ENCODE measurements at regions not wholly inside any gene's neighbourhood (a gene's known extent, or its start where the extent isn't known, plus 50 kb on each side); places are given as distances from the start of the nearest gene placed in this dataset.

- no peak for TF ChIP-seq EZH2 (conservative IDR thresholded peaks at IDR 0.05; ENCODE audit: low read depth, low read length)
- TF ChIP-seq KAT7 (CRISPR knock-in tag; IDR thresholded peaks at IDR 0.05; ENCODE audit: borderline replicate concordance) = no peak
- no peak for TF ChIP-seq ZBTB20 (CRISPR knock-in tag; IDR thresholded peaks at IDR 0.05; ENCODE audit: borderline replicate concordance, low read depth)
- no peak for TF ChIP-seq SIN3B (IDR thresholded peaks at IDR 0.05; ENCODE audit: low read length)
- no peak for TF ChIP-seq CTCF (CRISPR knock-in tag; IDR thresholded peaks at IDR 0.05)
- TF ChIP-seq NPAS2 (CRISPR knock-in tag; IDR thresholded peaks at IDR 0.05; ENCODE audit: borderline replicate concordance) = no peak
- TF ChIP-seq ZNF230 (CRISPR knock-in tag; IDR thresholded peaks at IDR 0.05) = no peak
- TF ChIP-seq SP2 (CRISPR knock-in tag; IDR thresholded peaks at IDR 0.05) = no peak
- TF ChIP-seq ZNF678 (CRISPR knock-in tag; IDR thresholded peaks at IDR 0.05) = no peak
- TF ChIP-seq PHF5A (CRISPR knock-in tag; IDR thresholded peaks at IDR 0.05; ENCODE audit: low read depth, unreplicated experiment) = no peak
- no peak for TF ChIP-seq ZZZ3 (CRISPR knock-in tag; IDR thresholded peaks at IDR 0.05; ENCODE audit: borderline replicate concordance)
- TF ChIP-seq PRPF4 (IDR thresholded peaks at IDR 0.05; ENCODE audit: low read depth, low read length, poor library complexity, severe bottlenecking) = no peak
Measured at GRCh38 chr12:124105546-124105945, 132.5 kb downstream of the ZNF664 start.
